Mesodermal cell (in vitro differentiated cells): ENCODE measurements at regions not wholly inside any gene's neighbourhood (a gene's known extent, or its start where the extent isn't known, plus 50 kb on each side); places are given as distances from the start of the nearest gene placed in this dataset.
A peak's percentile ranks its signal among the peaks of the same experiment; 100 is the strongest.
"Not testable (repeated sequence)": the region's sequence is repeated elsewhere in the genome, so short reads cannot be mapped to it uniquely, and the experiment has no call there.

Experiments
- H3K27ac ChIP-seq: 2 replicates; pipeline ENCODE4 v1.7.0; 2013; ENCODE audit warnings: mild to moderate bottlenecking, low read depth, low read length, moderate library complexity; ENCODE audit not compliant: severe bottlenecking
- H3K36me3 ChIP-seq: 2 replicates; pipeline ENCODE4 v1.7.1; 2013; ENCODE audit warnings: mild to moderate bottlenecking, low read length, moderate library complexity; ENCODE audit not compliant: control insufficient read depth, insufficient read depth
- H3K4me1 ChIP-seq: one replicate; pipeline ENCODE4 v1.7.1; 2013; ENCODE audit warnings: mild to moderate bottlenecking, low read length; ENCODE audit not compliant: insufficient read depth, control insufficient read depth, poor library complexity, severe bottlenecking
- H3K4me3 ChIP-seq: 2 replicates; pipeline ENCODE4 v1.7.0; 2013; ENCODE audit warnings: low read length, control low read depth, mild to moderate bottlenecking; ENCODE audit not compliant: insufficient read depth, poor library complexity, severe bottlenecking; ENCODE audit errors: extremely low read depth
- H3K9me3 ChIP-seq: 2 replicates; pipeline ENCODE4 v1.7.1; 2013; ENCODE audit warnings: mild to moderate bottlenecking, low read length, moderate library complexity; ENCODE audit not compliant: control insufficient read depth
- WGBS, 2 experiments: methylation state at CpG; one replicate each; pipeline ENCODE4 v1.1.5; 2013; ENCODE audit warnings: missing lambda C conversion rate in 2 of 2; ENCODE audit not compliant: insufficient coverage in 2 of 2; 5-methylcytosine and 5-hydroxymethylcytosine counted together

DNA sequence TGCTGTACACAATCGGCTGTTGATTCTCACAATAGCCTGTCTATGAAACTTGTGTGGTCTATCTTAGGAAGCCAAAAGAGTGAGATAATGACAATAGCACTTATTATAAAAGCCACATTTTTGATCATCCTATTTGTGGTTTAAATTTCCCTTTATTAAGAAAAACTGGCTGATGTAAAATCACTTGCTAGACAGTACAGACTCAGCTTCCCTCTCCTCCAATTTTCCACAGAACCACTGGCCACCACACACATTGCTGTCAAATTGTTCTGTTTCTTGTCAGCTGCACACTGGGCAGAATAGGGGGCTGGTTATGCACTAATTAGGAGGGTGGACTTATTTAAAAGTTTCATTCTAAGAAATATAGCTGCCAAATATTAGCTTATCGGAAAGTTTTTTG is 425.9 kb downstream of the EPHA3 start:
- Histone ChIP-seq H3K27ac (no peak overlapping the region), H3K9me3 (peaks cover under 1% of the 10 kb centered on the region), H3K4me1 (peaks cover 4% of the 10 kb centered on the region), H3K36me3 (no peaks in the 10 kb centered on the region), H3K4me3 (no peak overlapping the region)
- WGBS, 2 experiments: 100% methylated on average over 1 of the region's 2 CpGs; no CpG with 5 or more reads in 1 of the 2 experiments

DNA sequence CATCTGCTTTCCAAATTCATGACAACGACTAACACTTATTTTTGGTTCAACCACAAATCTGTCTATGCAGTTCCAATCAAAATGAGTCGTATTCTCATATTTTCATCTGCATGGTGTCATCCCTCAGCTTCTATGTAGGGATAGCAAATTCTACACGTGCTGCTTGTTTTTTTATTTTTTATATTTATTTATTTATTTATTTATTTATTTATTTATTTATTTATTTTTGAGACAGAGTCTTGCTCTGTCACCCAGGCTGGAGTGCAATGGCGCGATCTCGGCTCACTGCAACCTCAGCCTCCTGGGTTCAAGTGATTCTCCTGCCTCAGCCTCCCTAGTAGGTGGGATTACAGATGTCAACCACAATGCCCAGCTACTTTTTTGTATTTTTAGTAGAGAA is 447.2 kb downstream of the EPHA3 start:
- H3K36me3 ChIP-seq, H3K27ac ChIP-seq, H3K4me1 ChIP-seq, H3K4me3 ChIP-seq, H3K9me3 ChIP-seq: not testable (repeated sequence)
- WGBS, 2 experiments: 97 to 100% methylated on average over 1 to 2 of the region's 6 CpGs

DNA sequence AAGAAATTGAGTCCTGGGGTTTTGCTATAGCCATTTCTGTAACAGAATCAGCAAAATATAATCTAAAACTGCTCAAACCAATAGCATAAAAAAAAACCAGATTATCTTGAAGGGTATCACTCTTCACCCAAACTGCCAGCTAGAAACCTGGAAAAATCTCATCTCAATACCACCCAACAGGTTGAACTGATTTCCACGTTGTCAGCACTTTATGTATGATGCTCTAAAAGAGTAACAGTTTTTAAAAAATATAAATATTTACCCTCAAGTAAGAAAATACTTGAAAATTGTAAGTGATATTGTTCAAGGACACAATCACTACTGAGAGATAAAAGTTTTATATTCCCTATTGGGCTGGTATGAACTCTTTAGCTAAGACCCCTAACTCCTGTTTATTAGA is 451.3 kb downstream of the EPHA3 start:
- H3K9me3 ChIP-seq: no peaks in the 10 kb centered on the region
- peak overlapping the region; percentile 17 for H3K27ac ChIP-seq
- H3K4me1 ChIP-seq: no peaks in the 10 kb centered on the region
- H3K4me3 ChIP-seq: no peak overlapping the region
- no peaks in the 10 kb centered on the region for H3K36me3 ChIP-seq
- no CpG with 5 or more reads among the region's 1 CpG for WGBS, 2 experiments

DNA sequence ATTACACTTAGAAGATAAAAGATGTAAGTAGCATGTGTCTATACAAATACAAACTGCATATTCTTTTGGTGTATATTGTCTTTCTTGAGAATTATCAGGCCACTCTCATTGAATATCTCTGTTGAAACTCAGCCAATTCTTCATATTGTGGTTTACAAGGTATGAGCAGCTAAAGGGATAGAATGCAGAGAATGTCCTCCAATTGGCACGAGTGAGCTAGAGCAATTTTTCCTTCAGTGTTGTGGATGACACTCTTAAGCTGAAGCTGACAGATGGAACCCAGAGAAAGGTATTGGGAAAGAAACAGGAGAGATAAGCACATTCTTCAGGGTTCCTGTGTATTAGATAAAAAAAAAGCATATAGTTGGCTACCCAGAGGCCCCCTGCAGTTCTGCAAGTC is 453.1 kb downstream of the EPHA3 start:
- WGBS, 2 experiments: 57 to 91% methylated on average over 1 of the region's 1 CpG
- peaks cover 4% of the 10 kb centered on the region for H3K9me3 ChIP-seq
- no peak overlapping the region for H3K4me3 ChIP-seq
- no peaks in the 10 kb centered on the region for H3K4me1 ChIP-seq
- H3K36me3 ChIP-seq: no peaks in the 10 kb centered on the region
- no peak overlapping the region for H3K27ac ChIP-seq

DNA sequence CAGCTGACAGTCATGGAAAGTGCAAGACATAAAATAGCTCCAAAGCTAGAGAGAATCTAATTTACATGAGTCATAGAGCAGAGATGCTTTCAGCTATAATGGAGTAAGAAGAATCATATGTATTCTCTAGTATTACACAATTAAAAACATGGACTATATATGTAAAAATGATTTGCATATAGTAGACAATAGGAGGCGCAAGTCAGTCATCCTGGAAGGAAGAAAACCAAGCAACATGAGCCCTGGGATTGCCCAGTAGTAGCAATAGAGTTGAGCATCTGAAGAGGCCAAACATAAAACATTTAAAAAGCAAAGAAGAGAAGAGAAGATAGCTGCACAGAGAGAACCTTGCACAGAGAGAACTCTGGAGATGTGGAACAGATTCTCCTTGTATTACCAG is 455.0 kb downstream of the EPHA3 start:
- Histone ChIP-seq H3K27ac (no peak overlapping the region), H3K4me1 (no peaks in the 10 kb centered on the region), H3K9me3 (peaks cover 4% of the 10 kb centered on the region), H3K36me3 (no peaks in the 10 kb centered on the region), H3K4me3 (no peak overlapping the region)
- WGBS, 2 experiments: no CpG with 5 or more reads among the region's 1 CpG

DNA sequence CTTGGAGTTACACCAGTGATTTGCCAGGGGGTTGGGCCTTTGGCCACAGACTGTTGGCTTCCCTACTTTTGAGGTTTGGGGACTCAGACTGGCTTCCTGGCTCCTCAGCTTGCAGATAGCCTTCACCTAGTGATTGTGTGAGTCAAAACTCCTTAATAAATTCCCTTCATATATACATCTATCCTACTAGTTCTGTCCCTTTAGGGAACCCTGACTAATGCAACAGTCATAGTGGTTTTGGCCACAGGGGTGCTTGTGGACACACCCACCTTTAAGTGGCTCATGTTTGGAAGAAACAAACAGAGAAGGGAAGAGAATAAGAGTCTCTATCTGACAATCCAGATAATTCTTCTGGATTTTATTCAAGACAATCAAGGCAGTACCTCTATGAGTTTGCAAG is 457.7 kb downstream of the EPHA3 start:
- Histone ChIP-seq H3K9me3 (peaks cover 4% of the 10 kb centered on the region), H3K27ac (no peak overlapping the region), H3K4me3 (no peak overlapping the region), H3K36me3 (no peaks in the 10 kb centered on the region), H3K4me1 (no peaks in the 10 kb centered on the region)

DNA sequence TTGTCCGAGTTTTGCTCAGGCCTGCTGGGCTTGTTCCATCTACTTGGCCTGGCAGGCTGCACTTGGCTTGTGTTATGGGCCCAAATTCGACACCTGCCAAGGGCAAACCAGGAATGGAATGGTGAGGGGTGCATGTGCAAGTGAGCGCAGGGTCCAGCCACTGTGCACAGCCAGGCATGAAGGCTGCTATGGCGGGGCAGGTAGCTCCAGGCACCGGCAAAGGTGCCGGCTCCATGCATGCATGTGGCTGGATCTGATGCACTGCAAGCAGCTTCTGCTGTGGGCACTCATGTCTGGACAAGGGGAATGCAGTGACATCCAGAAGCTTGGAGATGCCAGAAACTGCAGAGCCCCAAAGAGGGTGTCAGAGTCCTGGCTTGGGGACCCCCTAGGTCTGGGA is 463.0 kb downstream of the EPHA3 start:
- no peak overlapping the region for H3K4me3 ChIP-seq
- no peaks in the 10 kb centered on the region for H3K9me3 ChIP-seq
- no peaks in the 10 kb centered on the region for H3K4me1 ChIP-seq
- no peak overlapping the region for H3K27ac ChIP-seq
- 83 to 94% methylated on average over 3 to 5 of the region's 6 CpGs for WGBS, 2 experiments
- no peaks in the 10 kb centered on the region for H3K36me3 ChIP-seq

DNA sequence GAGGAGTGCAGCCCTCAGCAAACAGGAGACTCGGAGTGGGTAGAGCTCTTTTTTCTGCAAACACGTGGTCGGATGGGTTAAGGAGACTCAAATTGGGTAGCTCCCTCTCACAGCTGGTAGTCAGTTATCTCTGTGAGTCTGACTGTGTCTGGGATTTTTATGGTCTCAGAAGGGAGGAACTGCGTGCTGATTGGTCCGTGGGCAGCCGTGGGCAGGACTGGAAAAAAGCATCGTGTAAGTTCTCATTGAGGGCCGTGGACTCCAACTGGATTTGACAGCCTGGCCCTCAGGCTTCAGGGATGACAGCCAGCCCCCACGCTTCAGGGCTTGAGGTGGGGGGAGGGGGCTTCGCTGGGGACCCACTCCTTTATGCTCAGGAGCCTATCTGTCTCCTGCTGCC is 463.9 kb downstream of the EPHA3 start:
- Histone ChIP-seq H3K36me3 (no peaks in the 10 kb centered on the region), H3K9me3 (no peaks in the 10 kb centered on the region), H3K4me1 (no peaks in the 10 kb centered on the region), H3K27ac (no peak overlapping the region), H3K4me3 (no peak overlapping the region)
- 83 to 96% methylated on average over 5 to 10 of the region's 10 CpGs for WGBS, 2 experiments

DNA sequence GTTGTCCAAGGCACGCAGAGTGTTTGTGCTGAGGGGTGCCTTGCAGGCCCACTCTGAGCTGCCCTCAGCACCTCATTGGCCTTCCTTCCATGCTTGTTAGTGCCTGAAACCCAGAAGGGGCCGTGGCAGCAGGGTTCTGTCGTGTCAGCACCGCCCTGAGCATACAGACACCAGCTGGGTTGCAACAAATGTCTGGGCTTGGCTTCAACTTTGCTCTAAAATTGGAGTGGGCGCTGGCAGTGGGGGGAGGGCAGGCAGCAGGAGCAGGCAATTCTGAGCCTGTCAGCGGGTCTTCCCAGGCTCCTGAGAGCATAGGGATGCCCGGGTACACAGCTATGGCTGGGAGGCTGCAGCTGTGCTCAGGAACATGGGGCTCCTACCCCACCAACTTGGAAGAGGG is 464.3 kb downstream of the EPHA3 start:
- H3K27ac ChIP-seq: no peak overlapping the region
- H3K9me3 ChIP-seq: no peaks in the 10 kb centered on the region
- WGBS, 2 experiments: 72 to 76% methylated on average over 3 to 6 of the region's 7 CpGs
- no peaks in the 10 kb centered on the region for H3K36me3 ChIP-seq
- H3K4me3 ChIP-seq: no peak overlapping the region
- no peaks in the 10 kb centered on the region for H3K4me1 ChIP-seq

DNA sequence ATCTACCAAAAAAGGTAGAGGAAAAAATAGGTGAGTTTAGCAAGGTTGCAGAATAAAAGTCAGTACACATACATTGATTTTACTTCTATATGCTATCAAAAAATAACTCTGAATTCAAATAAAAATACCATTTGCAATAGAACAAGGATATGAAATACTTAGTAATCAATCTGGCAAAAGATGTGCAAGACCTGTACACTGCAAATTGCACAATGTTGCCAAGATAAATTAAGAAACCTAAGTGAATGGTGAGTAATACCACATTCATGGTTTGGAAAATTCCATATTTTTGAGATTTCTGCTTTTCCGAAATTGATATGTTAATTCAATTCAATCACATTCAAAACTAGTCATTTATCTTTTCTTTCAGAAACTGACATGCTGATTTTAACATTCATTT is 464.8 kb downstream of the EPHA3 start:
- WGBS, 2 experiments: no CpG with 5 or more reads among the region's 1 CpG
- H3K27ac ChIP-seq: no peak overlapping the region

DNA sequence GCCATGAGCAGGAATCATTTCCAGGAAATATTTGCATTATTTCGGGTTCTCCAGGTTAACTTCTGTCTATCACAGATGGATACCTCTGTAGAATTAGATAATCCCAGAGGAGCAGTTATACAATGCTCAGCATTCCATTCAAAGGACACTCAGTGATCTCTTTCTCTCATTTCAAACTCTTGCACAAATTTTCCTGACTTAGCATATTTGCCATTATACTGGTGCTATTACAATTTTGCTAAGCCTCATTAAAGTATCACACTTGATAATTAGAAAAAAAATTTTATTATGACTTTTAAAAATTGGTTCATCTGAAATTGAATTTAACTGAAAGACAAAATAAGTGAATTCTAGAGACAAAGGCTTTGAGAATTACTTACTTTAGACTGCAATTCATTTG is 469.0 kb downstream of the EPHA3 start:
- Histone ChIP-seq H3K36me3 (no peaks in the 10 kb centered on the region), H3K4me1 (no peaks in the 10 kb centered on the region), H3K27ac (no peak overlapping the region), H3K4me3 (no peak overlapping the region), H3K9me3 (no peaks in the 10 kb centered on the region)
- 88 to 100% methylated on average over 1 of the region's 1 CpG for WGBS, 2 experiments

More for the DNA sequence above, 464.8 kb downstream of the EPHA3 start:
- Histone ChIP-seq H3K4me1 (no peaks in the 10 kb centered on the region), H3K36me3 (no peaks in the 10 kb centered on the region), H3K4me3 (no peak overlapping the region), H3K9me3 (no peaks in the 10 kb centered on the region)
